Small intestine (tissue), 7 donors: ENCODE measurements at regions not wholly inside any gene's neighbourhood (a gene's known extent, or its start where the extent isn't known, plus 50 kb on each side); places are given as distances from the start of the nearest gene placed in this dataset.

Experiments
- DNase-seq, 2 donors: peaks; one replicate each; pipeline versions ENCODE4 v3.0.0 to v3.0.0-alpha.2; 2013
- FAIRE-seq: peaks from 2 replicates; lab custom pipeline; 2012; peaks lifted over from hg19 to GRCh38; lab: Jason Lieb, UNC
- H3K27ac ChIP-seq, 3 donors: one replicate each; pipeline ENCODE4 v1.5.1; 2013; ENCODE audit warnings: low read length in 2 of 3, mild to moderate bottlenecking in 2 of 3, control low read depth in 1 of 3, inconsistent platforms in 1 of 3, low read depth in 1 of 3, moderate library complexity in 1 of 3
- H3K27me3 ChIP-seq, 3 donors: one replicate each; pipeline ENCODE4 v1.6.1; 2013; ENCODE audit warnings: low read length in 3 of 3, inconsistent platforms in 1 of 3; ENCODE audit not compliant: control insufficient read depth in 3 of 3, insufficient read depth in 3 of 3
- H3K36me3 ChIP-seq, 3 donors: one replicate each; pipeline ENCODE4 v1.6.1; 2013; ENCODE audit warnings: low read length in 3 of 3, inconsistent platforms in 1 of 3, low read depth in 1 of 3, mild to moderate bottlenecking in 1 of 3, moderate library complexity in 1 of 3; ENCODE audit not compliant: control insufficient read depth in 3 of 3, insufficient read depth in 2 of 3
- H3K4me1 ChIP-seq, 3 donors: one replicate each; pipeline ENCODE4 v1.6.1; 2013; ENCODE audit warnings: low read length in 2 of 3, inconsistent platforms in 1 of 3, low read depth in 1 of 3, mild to moderate bottlenecking in 1 of 3, moderate library complexity in 1 of 3; ENCODE audit not compliant: control insufficient read depth in 3 of 3, insufficient read depth in 2 of 3
- H3K4me3 ChIP-seq, 3 donors: one replicate each; pipeline ENCODE4 v1.5.1; 2013; ENCODE audit warnings: low read length in 3 of 3, control low read depth in 1 of 3, inconsistent platforms in 1 of 3, low read depth in 1 of 3, mild to moderate bottlenecking in 1 of 3, moderate library complexity in 1 of 3
- H3K9me3 ChIP-seq, 2 donors: one replicate each; pipeline ENCODE4 v1.6.1; 2013; ENCODE audit warnings: low read depth in 1 of 2, low read length in 1 of 2; ENCODE audit not compliant: control insufficient read depth in 2 of 2, insufficient read depth in 1 of 2
- WGBS, 3 donors: extraction: QIAGEN DNeasy Blood & Tissue Kit; methylation state at CpG; one replicate each; pipeline ENCODE4 v1.1.7; 2013; 5-methylcytosine and 5-hydroxymethylcytosine counted together
- donor health status: healthy with polysubstance abuse.
- donor health status: control.
- donor health status: control.
- donor health status: Bipolar disorder and iron deficiency.
- donor health status: healthy.

DNA sequence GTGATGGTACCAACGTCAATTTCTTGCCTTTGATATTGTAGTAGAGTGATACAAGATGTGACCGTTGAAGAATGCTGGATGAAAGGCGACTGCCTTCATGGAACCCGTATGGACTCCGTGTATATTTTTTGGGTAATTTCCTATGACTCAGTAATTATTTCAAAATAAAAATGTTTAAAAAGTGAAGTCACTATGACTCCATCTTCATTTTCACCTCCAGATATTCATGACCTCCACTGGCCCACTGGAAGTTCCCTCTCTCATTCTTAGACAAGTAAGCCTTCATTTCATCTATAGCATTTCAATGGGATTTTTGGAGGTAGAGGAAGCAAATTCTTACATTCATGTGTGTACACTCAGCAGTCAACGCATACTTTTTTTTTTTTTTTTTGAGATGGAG, 111.8 kb upstream of the NUDT7 start:
- Histone ChIP-seq H3K9me3 (peaks cover 0 to 2% of the 10 kb centered on the region in 2 donors), H3K4me1 (no peaks in the 10 kb centered on the region), H3K36me3 (no peaks in the 10 kb centered on the region), H3K27ac (no peak overlapping the region), H3K27me3 (no peaks in the 10 kb centered on the region), H3K4me3 (no peak overlapping the region)
- DNase-seq (no peak), FAIRE-seq (no peak)
- 86 to 92% (median 88%) methylated on average over 6 of the region's 6 CpGs for WGBS, 3 donors

DNA sequence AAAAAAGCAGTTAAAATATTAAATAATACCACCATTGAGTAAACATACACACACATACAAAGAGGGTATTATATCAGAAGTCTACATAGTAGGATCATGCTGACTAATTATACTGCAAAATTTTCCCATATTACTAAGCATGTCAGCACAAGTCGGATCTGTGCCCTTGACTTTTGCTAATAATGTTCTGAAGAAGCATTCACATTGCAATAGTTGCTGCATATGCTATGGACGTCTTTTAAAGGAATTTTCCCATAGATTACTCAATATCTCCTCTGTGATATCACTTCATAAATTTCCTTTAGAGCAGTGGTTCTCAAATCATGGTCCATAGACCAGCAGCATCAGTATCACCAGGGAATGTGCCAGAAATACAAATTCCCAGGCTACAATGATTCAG, 110.9 kb upstream of the NUDT7 start:
- H3K4me1 ChIP-seq: no peaks in the 10 kb centered on the region
- H3K27ac ChIP-seq: no peak overlapping the region
- 48 to 74% (median 55%) methylated on average over 2 of the region's 2 CpGs for WGBS, 3 donors
- peaks cover 0 to 2% of the 10 kb centered on the region in 2 donors for H3K9me3 ChIP-seq
- no peak for FAIRE-seq
- H3K4me3 ChIP-seq: no peak overlapping the region
- no peak for DNase-seq
- H3K36me3 ChIP-seq: no peaks in the 10 kb centered on the region
- H3K27me3 ChIP-seq: no peaks in the 10 kb centered on the region

DNA sequence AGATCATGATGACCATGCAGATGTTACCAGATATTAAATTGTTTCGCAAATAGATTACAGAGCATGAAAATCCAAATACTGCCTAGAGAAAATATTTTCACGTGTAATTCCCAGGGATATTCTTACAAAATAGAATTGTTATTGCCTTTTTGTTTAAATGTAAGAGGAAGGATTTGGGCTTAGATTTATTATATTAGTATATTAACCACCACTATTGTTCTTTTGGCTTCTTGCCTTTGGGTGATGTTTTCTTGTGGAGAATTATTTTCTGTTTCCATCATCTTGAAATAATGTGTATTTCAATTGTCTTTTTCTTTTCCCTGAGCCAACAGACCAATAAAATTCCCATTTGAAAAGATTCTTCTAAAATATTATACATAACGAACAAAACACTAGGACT, 109.7 kb upstream of the NUDT7 start:
- Histone ChIP-seq H3K4me3 (no peak overlapping the region), H3K36me3 (no peaks in the 10 kb centered on the region), H3K27ac (no peak overlapping the region), H3K27me3 (no peaks in the 10 kb centered on the region), H3K9me3 (peaks cover 0 to 2% of the 10 kb centered on the region in 2 donors), H3K4me1 (no peaks in the 10 kb centered on the region)
- DNase-seq (no peak), FAIRE-seq (no peak)
- 63 to 69% (median 68%) methylated on average over 3 of the region's 3 CpGs for WGBS, 3 donors

DNA sequence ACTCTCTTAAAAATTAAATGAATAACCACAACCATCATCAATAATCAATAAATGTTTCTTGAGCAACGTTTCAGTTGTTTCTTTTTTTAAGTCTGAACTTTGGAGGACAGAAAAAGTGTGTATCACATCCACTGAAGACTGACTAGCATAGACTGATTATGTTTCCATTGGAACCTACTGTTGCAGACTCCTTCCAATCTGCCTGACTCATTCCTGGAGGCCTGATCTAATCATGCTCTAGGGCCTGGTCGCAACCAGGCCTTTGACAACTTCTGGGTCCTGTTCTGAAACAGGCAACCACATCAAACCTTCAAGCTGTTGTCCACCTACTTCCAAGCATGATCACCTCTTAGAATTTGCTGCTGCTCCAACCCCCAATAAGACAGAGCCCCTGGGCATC, 109.2 kb upstream of the NUDT7 start:
- no peaks in the 10 kb centered on the region for H3K4me1 ChIP-seq
- no peak overlapping the region for H3K27ac ChIP-seq
- no peaks in the 10 kb centered on the region for H3K27me3 ChIP-seq
- FAIRE-seq (no peak), DNase-seq (no peak)
- H3K36me3 ChIP-seq: no peaks in the 10 kb centered on the region
- peaks cover 0 to 2% of the 10 kb centered on the region in 2 donors for H3K9me3 ChIP-seq
- no peak overlapping the region for H3K4me3 ChIP-seq
- 39 to 69% (median 44%) methylated on average over 2 of the region's 2 CpGs for WGBS, 3 donors

DNA sequence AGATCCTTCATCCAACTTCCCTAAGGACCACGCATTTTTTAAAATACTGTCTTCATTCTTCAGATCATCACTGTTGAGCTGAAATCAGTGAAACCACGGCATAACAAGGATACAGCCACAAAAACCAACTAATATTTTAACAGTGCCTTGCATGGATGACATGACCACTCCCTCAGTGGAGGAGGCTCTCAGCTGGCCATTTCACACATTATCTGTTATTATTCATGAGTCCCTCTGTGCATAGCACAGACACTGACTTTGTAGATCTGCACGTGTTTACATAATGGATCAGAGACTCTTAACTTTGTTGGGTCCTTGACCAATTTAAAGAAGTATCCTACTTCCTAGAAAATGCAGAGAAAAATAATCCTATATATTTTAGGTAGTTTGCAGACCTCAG, 104.8 kb upstream of the NUDT7 start:
- H3K27me3 ChIP-seq: no peaks in the 10 kb centered on the region
- no peaks in the 10 kb centered on the region for H3K36me3 ChIP-seq
- WGBS, 3 donors: 70 to 81% (median 77%) methylated on average over 3 of the region's 3 CpGs
- H3K9me3 ChIP-seq: peaks cover 0 to 2% of the 10 kb centered on the region in 2 donors
- no peak overlapping the region for H3K4me3 ChIP-seq
- H3K27ac ChIP-seq: no peak overlapping the region
- FAIRE-seq (no peak), DNase-seq (no peak)
- H3K4me1 ChIP-seq: no peaks in the 10 kb centered on the region

DNA sequence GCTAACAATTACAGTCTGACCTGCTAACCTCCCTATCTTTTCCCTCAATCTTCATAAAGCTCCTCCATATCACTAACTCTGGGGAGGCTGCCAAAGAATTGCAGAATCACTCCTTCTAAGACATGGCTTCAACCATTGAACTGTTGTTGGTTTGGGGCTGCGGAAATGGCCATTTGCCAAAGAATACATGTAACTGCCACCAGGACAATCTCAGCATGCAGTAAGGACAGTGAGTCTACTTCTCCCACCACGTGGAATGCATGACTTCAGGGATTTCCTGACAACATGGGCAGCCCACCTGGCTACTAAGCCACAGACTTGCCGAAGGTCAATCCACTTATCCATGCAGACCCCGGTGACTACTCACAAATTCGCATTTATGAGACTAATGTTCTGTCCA, 104.3 kb upstream of the NUDT7 start:
- H3K27me3 ChIP-seq: no peaks in the 10 kb centered on the region
- no peak overlapping the region for H3K4me3 ChIP-seq
- H3K4me1 ChIP-seq: no peaks in the 10 kb centered on the region
- FAIRE-seq (no peak), DNase-seq (no peak)
- 70 to 76% (median 71%) methylated on average over 5 of the region's 5 CpGs for WGBS, 3 donors
- peaks cover 0 to 2% of the 10 kb centered on the region in 2 donors for H3K9me3 ChIP-seq
- no peaks in the 10 kb centered on the region for H3K36me3 ChIP-seq
- H3K27ac ChIP-seq: no peak overlapping the region

DNA sequence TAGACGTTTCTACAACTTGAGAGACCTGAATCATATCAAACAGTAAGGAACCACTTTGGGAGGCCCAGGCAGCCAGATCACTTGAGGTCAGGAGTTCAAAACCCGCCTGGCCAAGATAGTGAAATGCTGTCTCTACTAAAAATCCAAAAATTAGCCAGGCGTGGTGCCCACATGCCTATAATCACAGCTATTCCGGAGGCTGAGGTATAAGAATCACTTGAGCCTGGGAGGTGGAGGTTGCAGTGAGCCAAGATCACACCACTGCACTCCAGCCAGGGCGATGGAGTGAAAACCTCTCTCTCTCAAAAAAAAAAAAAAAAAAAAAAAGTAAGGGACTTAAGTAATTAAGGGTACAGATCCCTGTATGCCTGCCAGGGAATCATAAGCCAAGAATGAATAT, 103.4 kb upstream of the NUDT7 start:
- Histone ChIP-seq H3K27me3 (no peaks in the 10 kb centered on the region), H3K27ac (no peak overlapping the region), H3K4me1 (no peaks in the 10 kb centered on the region), H3K36me3 (no peaks in the 10 kb centered on the region), H3K4me3 (no peak overlapping the region), H3K9me3 (no peaks in the 10 kb centered on the region)
- FAIRE-seq (no peak), DNase-seq (no peak)
- WGBS, 3 donors: 65 to 77% (median 70%) methylated on average over 5 of the region's 5 CpGs

DNA sequence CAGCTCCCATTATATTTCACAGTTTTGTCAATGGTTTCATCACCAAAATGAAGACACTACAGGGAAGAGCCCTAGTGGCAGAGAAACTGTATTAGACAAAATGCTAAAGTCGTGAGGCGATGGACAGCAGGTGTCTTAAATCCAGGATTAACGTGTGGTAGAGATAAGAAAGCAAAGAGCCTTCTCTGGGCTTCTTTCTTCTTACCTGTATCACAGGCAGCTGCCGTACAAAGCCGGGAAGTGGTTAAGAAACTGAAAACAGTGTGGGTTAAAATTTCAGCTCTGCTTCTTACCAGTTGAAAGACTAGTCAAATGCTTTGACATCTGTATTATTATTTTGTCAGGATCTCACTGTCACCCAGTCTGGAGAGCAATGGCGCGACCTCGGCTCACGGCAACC, 98.2 kb upstream of the NUDT7 start:
- FAIRE-seq (no peak), DNase-seq (no peak)
- Histone ChIP-seq H3K4me1 (no peaks in the 10 kb centered on the region), H3K4me3 (no peak overlapping the region), H3K9me3 (no peaks in the 10 kb centered on the region), H3K27me3 (no peaks in the 10 kb centered on the region), H3K36me3 (no peaks in the 10 kb centered on the region), H3K27ac (no peak overlapping the region)
- WGBS, 3 donors: 80 to 85% (median 82%) methylated on average over 9 of the region's 9 CpGs

DNA sequence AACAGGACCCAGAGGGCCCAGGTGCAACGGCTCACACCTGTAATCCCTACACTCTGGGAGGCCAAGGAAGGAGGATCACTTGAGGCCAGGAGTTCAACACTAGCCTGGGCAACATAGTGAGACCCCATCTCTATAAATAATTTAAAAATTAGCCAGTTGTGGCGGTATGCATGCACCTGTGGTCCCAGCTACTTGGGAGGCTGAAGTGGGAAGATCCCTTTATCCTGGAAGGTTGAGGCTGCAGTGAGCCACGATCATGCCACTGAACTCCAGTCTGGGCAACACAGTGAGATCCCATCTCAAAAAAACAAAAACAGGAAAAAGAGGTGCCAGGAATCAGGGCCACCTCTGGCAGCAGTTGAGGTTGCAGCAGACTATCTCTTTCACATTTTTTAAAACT, 85.7 kb upstream of the NUDT7 start:
- Histone ChIP-seq H3K27me3 (no peaks in the 10 kb centered on the region), H3K4me3 (no peak overlapping the region), H3K36me3 (no peaks in the 10 kb centered on the region), H3K4me1 (peaks cover 0 to 3% (median 0%) of the 10 kb centered on the region in 3 donors), H3K27ac (no peak overlapping the region), H3K9me3 (no peaks in the 10 kb centered on the region)
- no peak for DNase-seq
- FAIRE-seq: no peak
- WGBS, 3 donors: 54 to 71% (median 56%) methylated on average over 3 of the region's 3 CpGs
